ENCODE measurements at regions not wholly inside any gene's neighbourhood (a gene's known extent, or its start where the extent isn't known, plus 50 kb on each side); places are given as distances from the start of the nearest gene placed in this dataset.

- no peak for TF ChIP-seq POLR2AphosphoS5 (IDR thresholded peaks at IDR 0.05; ENCODE audit: low read depth, low read length)
- TF ChIP-seq POLR2A (IDR thresholded peaks at IDR 0.05; ENCODE audit: low read depth, low read length): no peak
- no peak for TF ChIP-seq TAF1 (IDR thresholded peaks at IDR 0.05; ENCODE audit: borderline replicate concordance, low read depth, low read length)
Observed at GRCh38 chr1:209106237-209106741, 477.2 kb upstream of the CAMK1G start.

All from GM12892 (cell line).